ENCODE measurements at regions not wholly inside any gene's neighbourhood (a gene's known extent, or its start where the extent isn't known, plus 50 kb on each side); places are given as distances from the start of the nearest gene placed in this dataset.

DNA sequence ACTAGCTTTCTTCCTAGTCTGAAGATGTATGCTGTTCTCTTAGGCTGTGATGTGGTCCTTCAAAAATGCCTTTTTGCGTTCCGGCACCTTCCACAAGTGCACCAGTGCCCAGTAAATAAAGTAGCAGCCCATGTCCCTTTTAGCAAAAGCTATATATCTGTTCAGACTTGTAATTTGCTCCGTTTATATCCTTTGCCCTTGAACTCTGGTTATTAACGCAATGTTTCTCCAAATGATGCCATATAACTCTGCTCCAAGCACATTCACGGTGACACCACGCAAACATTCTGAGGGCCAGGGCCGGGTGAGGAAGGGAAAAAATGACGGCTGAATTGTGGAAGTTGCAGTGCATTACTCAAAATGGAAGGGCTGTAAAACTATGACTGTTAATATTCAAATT, 1001.1 kb upstream of the NR2F2 start:
- TF ChIP-seq, protein P1, sequence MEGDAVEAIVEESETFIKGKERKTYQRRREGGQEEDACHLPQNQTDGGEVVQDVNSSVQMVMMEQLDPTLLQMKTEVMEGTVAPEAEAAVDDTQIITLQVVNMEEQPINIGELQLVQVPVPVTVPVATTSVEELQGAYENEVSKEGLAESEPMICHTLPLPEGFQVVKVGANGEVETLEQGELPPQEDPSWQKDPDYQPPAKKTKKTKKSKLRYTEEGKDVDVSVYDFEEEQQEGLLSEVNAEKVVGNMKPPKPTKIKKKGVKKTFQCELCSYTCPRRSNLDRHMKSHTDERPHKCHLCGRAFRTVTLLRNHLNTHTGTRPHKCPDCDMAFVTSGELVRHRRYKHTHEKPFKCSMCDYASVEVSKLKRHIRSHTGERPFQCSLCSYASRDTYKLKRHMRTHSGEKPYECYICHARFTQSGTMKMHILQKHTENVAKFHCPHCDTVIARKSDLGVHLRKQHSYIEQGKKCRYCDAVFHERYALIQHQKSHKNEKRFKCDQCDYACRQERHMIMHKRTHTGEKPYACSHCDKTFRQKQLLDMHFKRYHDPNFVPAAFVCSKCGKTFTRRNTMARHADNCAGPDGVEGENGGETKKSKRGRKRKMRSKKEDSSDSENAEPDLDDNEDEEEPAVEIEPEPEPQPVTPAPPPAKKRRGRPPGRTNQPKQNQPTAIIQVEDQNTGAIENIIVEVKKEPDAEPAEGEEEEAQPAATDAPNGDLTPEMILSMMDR (conservative IDR thresholded peaks at IDR 0.05; ENCODE audit: low read depth, low read length) = no peak
- TF ChIP-seq EZH2 (IDR thresholded peaks at IDR 0.05; ENCODE audit: borderline replicate concordance, low read depth, low read length, poor library complexity, severe bottlenecking) = no peak
